NCI-H1694 (cell line): ENCODE measurements at regions not wholly inside any gene's neighbourhood (a gene's known extent, or its start where the extent isn't known, plus 50 kb on each side); places are given as distances from the start of the nearest gene placed in this dataset.

Experiments
- DNase-seq: peaks from one replicate; lab custom pipeline; 2025; lab: John Stamatoyannopoulos, UW

- no peak for DNase-seq
These were observed 344.4 kb upstream of the PROX1 start for GRCh38 chr1:213643360-213643759.

GRCh38 chr1:213647864-213648650 is 339.7 kb upstream of the PROX1 start:
- DNase-seq: no peak

- DNase-seq: no peak
These were observed 338.4 kb upstream of the PROX1 start for GRCh38 chr1:213649373-213649772.

GRCh38 chr1:213650603-213651002 is 337.2 kb upstream of the PROX1 start:
- no peak for DNase-seq

GRCh38 chr1:213651077-213651476 is 336.7 kb upstream of the PROX1 start:
- DNase-seq: no peak

GRCh38 chr1:213652109-213652508 is 335.7 kb upstream of the PROX1 start:
- DNase-seq: no peak

GRCh38 chr1:213656039-213656438 is 331.7 kb upstream of the PROX1 start:
- DNase-seq: no peak

GRCh38 chr1:213656503-213656902 is 331.3 kb upstream of the PROX1 start:
- DNase-seq: no peak

GRCh38 chr1:213657013-213657412 is 330.8 kb upstream of the PROX1 start:
- no peak for DNase-seq

- no peak for DNase-seq
These were observed 329.9 kb upstream of the PROX1 start for GRCh38 chr1:213657879-213658278.

- no peak for DNase-seq
These were observed 329.3 kb upstream of the PROX1 start for GRCh38 chr1:213658457-213658856.

GRCh38 chr1:213659580-213660547 is 327.9 kb upstream of the PROX1 start:
- no peak for DNase-seq

- no peak for DNase-seq
These were observed 326.5 kb upstream of the PROX1 start for GRCh38 chr1:213661302-213661701.

GRCh38 chr1:213666113-213666512 is 321.7 kb upstream of the PROX1 start:
- no peak for DNase-seq

GRCh38 chr1:213666922-213667321 is 320.9 kb upstream of the PROX1 start:
- DNase-seq: no peak

GRCh38 chr1:213669512-213669911 is 318.3 kb upstream of the PROX1 start:
- DNase-seq: no peak

GRCh38 chr1:213669964-213670691 is 317.6 kb upstream of the PROX1 start:
- DNase-seq: no peak

- no peak for DNase-seq
These were observed 317.1 kb upstream of the PROX1 start for GRCh38 chr1:213670692-213671023.

- no peak for DNase-seq
These were observed 312.7 kb upstream of the PROX1 start for GRCh38 chr1:213675043-213675442.

- no peak for DNase-seq
These were observed 311.0 kb upstream of the PROX1 start for GRCh38 chr1:213676736-213677135.

GRCh38 chr1:213678348-213678747 is 309.4 kb upstream of the PROX1 start:
- DNase-seq: no peak

GRCh38 chr1:213678753-213679152 is 309.0 kb upstream of the PROX1 start:
- DNase-seq: no peak
